Gastrocnemius medialis (tissue), 4 donors: ENCODE measurements at regions not wholly inside any gene's neighbourhood (a gene's known extent, or its start where the extent isn't known, plus 50 kb on each side); places are given as distances from the start of the nearest gene placed in this dataset.

Experiments
- ATAC-seq, 2 donors: fragments of 150-250 bp; one replicate each; pipeline ENCODE4 v1.9.1; 2016
- DNase-seq, 2 donors: peaks; one replicate each; pipeline ENCODE4 v3.0.0-alpha.2; 2019
- H3K27ac ChIP-seq, 4 donors: fragments of 200-600 bp; sonication (generic); 1 replicate in 1 of 4; 2 replicates in 3 of 4; pipeline ENCODE4 v1.5.1; 2016 to 2018; ENCODE audit warnings: mild to moderate bottlenecking in 2 of 4, moderate library complexity in 1 of 4
- H3K27me3 ChIP-seq, 3 donors: fragments of 200-600 bp; sonication (generic) in 2 of 3; 1 replicate in 1 of 3; 2 replicates in 2 of 3; pipeline versions ENCODE4 v1.5.1 to v1.6.0; 2016 to 2019; ENCODE audit warnings: mild to moderate bottlenecking in 1 of 3, moderate library complexity in 1 of 3
- H3K36me3 ChIP-seq, 2 donors: fragments of 200-600 bp; sonication (generic) in 1 of 2; one replicate each; pipeline ENCODE4 v1.5.1; 2017 to 2018
- H3K4me1 ChIP-seq, 2 donors: fragments of 200-600 bp; sonication (generic) in 1 of 2; one replicate each; pipeline ENCODE4 v1.5.1; 2016 to 2017; ENCODE audit warnings: mild to moderate bottlenecking in 2 of 2
- H3K4me3 ChIP-seq, 4 donors: fragments of 200-600 bp; sonication (generic) in 3 of 4; 1 replicate in 1 of 4; 2 replicates in 3 of 4; pipeline ENCODE4 v1.5.1; 2016 to 2019; ENCODE audit warnings: mild to moderate bottlenecking in 2 of 4
- H3K9me3 ChIP-seq, 3 donors: fragments of 200-600 bp; sonication (generic) in 2 of 3; 1 replicate in 1 of 3; 2 replicates in 2 of 3; pipeline ENCODE4 v1.5.1; 2016 to 2019
- CTCF ChIP-seq, 5 experiments: fragments of 450-650 bp in 3 of 5; fragments of 200-600 bp in 2 of 5; sonication (generic) in 2 of 5; IDR thresholded peaks in 4 of 5; conservative IDR thresholded peaks in 1 of 5; 1 replicate in 4 of 5; 2 replicates in 1 of 5; pipeline ENCODE4 v1.5.1; 2016 to 2019; ENCODE audit warnings: antibody characterized with exemption in 5 of 5, mild to moderate bottlenecking in 3 of 5, moderate library complexity in 3 of 5
- POLR2A ChIP-seq, 2 donors: fragments of 450-650 bp; IDR thresholded peaks; one replicate each; pipeline ENCODE4 v1.6.1; 2017; ENCODE audit warnings: antibody characterized with exemption in 2 of 2, mild to moderate bottlenecking in 2 of 2, moderate library complexity in 2 of 2
- in situ Hi-C, 4 donors: fragments of 200-750 bp; cut with MboI; loops; one replicate each; pipeline versions ENCODE4 v1.15.0 to v1.8.0; 2017; ENCODE audit warnings: low sequenced_read_pairs in 4 of 4
- intact Hi-C: fragments of 100-400 bp; cut with DNase I; formaldehyde crosslinking; loops from one replicate; pipeline ENCODE4 v1.15.1; 2023; ENCODE audit warnings: low total_unique reads

- Histone ChIP-seq H3K36me3 (no peaks in the 10 kb centered on the region), H3K4me1 (peaks cover 0 to 2% of the 10 kb centered on the region in 2 donors), H3K27me3 (no peaks in the 10 kb centered on the region), H3K9me3 (no peaks in the 10 kb centered on the region), H3K27ac (no peak overlapping the region), H3K4me3 (no peak overlapping the region)
- no peak for ATAC-seq
- intact Hi-C loops: no loop called here
- in situ Hi-C loops: loop anchor here in 1 of 4 donors (25.0 kb wide), 1 partner anchor 196 kb away; the partner anchor contains the start of genes BANF2 and RRBP1
- DNase-seq: no peak
- TF ChIP-seq CTCF (IDR thresholded peaks at IDR 0.05 in 4 of 5, conservative IDR thresholded peaks at IDR 0.05 in 1 of 5): no peak
Measured at GRCh38 chr20:17882834-17883591, 85.6 kb downstream of the SNX5 start.

GRCh38 chr20:17882065-17882833, 86.3 kb downstream of the SNX5 start:
- no peak for ATAC-seq

GRCh38 chr20:17881741-17882064, 86.9 kb downstream of the SNX5 start:
- H3K27me3 ChIP-seq: no peaks in the 10 kb centered on the region
- ATAC-seq (no peak), DNase-seq (no peak)
- H3K4me1 ChIP-seq: peaks cover 0 to 2% of the 10 kb centered on the region in 2 donors
- H3K36me3 ChIP-seq: no peaks in the 10 kb centered on the region
- H3K9me3 ChIP-seq: no peaks in the 10 kb centered on the region
- intact Hi-C loops: no loop called here
- in situ Hi-C loops: loop anchor here in 1 of 4 donors (25.0 kb wide), 1 partner anchor 194 kb away; the partner anchor contains the start of genes BANF2 and RRBP1
- H3K27ac ChIP-seq: no peak overlapping the region
- H3K4me3 ChIP-seq: no peak overlapping the region
- TF ChIP-seq CTCF (IDR thresholded peaks at IDR 0.05 in 4 of 5, conservative IDR thresholded peaks at IDR 0.05 in 1 of 5) (no peak), POLR2A (IDR thresholded peaks at IDR 0.05) (no peak)

More at GRCh38 chr20:17882065-17882833, 86.3 kb downstream of the SNX5 start:
- H3K27ac ChIP-seq: no peak overlapping the region
- no peak for TF ChIP-seq POLR2A (IDR thresholded peaks at IDR 0.05)
- no peak for TF ChIP-seq CTCF (IDR thresholded peaks at IDR 0.05 in 4 of 5, conservative IDR thresholded peaks at IDR 0.05 in 1 of 5)
- no peaks in the 10 kb centered on the region for H3K36me3 ChIP-seq
- intact Hi-C loops (no loop called here), in situ Hi-C loops (loop anchor here in 1 of 4 donors (25.0 kb wide), 1 partner anchor 195 kb away; the partner anchor contains the start of genes BANF2 and RRBP1)
- no peak overlapping the region for H3K4me3 ChIP-seq
- no peaks in the 10 kb centered on the region for H3K9me3 ChIP-seq
- peaks cover 0 to 2% of the 10 kb centered on the region in 2 donors for H3K4me1 ChIP-seq
- H3K27me3 ChIP-seq: no peaks in the 10 kb centered on the region
- DNase-seq: no peak

- intact Hi-C loops: no loop called here
- in situ Hi-C loops: loop anchor here in 1 of 4 donors (25.0 kb wide), 1 partner anchor 192 kb away; the partner anchor contains the start of genes BANF2 and RRBP1
- no peaks in the 10 kb centered on the region for H3K27me3 ChIP-seq
- no peak for TF ChIP-seq CTCF (IDR thresholded peaks at IDR 0.05 in 4 of 5, conservative IDR thresholded peaks at IDR 0.05 in 1 of 5)
- no peak for DNase-seq
- no peaks in the 10 kb centered on the region for H3K36me3 ChIP-seq
- H3K4me3 ChIP-seq: no peak overlapping the region
- no peak for ATAC-seq
- H3K4me1 ChIP-seq: peaks cover 0 to 9% of the 10 kb centered on the region in 2 donors
- H3K9me3 ChIP-seq: no peaks in the 10 kb centered on the region
- no peak overlapping the region for H3K27ac ChIP-seq
Measured at GRCh38 chr20:17878912-17879602, 89.5 kb downstream of the SNX5 start.
